ENCODE measurements at regions not wholly inside any gene's neighbourhood (a gene's known extent, or its start where the extent isn't known, plus 50 kb on each side); places are given as distances from the start of the nearest gene placed in this dataset.

- no peaks in the 10 kb centered on the region for H3K79me2 ChIP-seq (ENCODE audit: control insufficient read depth, low read length)
- TF ChIP-seq CTCF (IDR thresholded peaks at IDR 0.05; ENCODE audit: low read depth, low read length, poor library complexity, severe bottlenecking) (no peak), EZH2phosphoT487 (IDR thresholded peaks at IDR 0.05; ENCODE audit: borderline replicate concordance, low read length) (no peak)
- H3K27ac ChIP-seq (ENCODE audit: low read depth, low read length), result no peak overlapping the region
- no peak overlapping the region for H3K4me3 ChIP-seq (ENCODE audit: low read length)
- no peaks in the 10 kb centered on the region; the same call in 1 of the 2 replicates for H3K9me2 ChIP-seq (replicated peaks; ENCODE audit: control insufficient read depth, low read length)
- no peaks in the 10 kb centered on the region for H3K27me3 ChIP-seq (ENCODE audit: control insufficient read depth, low read length)
- H3K4me2 ChIP-seq (ENCODE audit: low read length), result no peak overlapping the region
- no peaks in the 10 kb centered on the region for H3K9me3 ChIP-seq (ENCODE audit: control insufficient read depth, insufficient read depth, low read length)
- H4K20me1 ChIP-seq (ENCODE audit: control insufficient read depth, insufficient read depth, low read depth, low read length), result no peaks in the 10 kb centered on the region
- H3K4me1 ChIP-seq (ENCODE audit: control insufficient read depth, low read length), result no peaks in the 10 kb centered on the region
- H3F3A ChIP-seq (ENCODE audit: control insufficient read depth, insufficient read depth), result no peaks in the 10 kb centered on the region
- no peaks in the 10 kb centered on the region for H3K36me3 ChIP-seq (ENCODE audit: control insufficient read depth, low read length)
These were observed 434.4 kb upstream of the PCDH9 start for GRCh38 chr13:67664502-67664901.

- Histone ChIP-seq H3K9me2 (replicated peaks; ENCODE audit: control insufficient read depth, low read length) (no peaks in the 10 kb centered on the region; the same call in 1 of the 2 replicates), H3K4me2 (ENCODE audit: low read length) (no peak overlapping the region), H3K36me3 (ENCODE audit: control insufficient read depth, low read length) (no peaks in the 10 kb centered on the region), H3K79me2 (ENCODE audit: control insufficient read depth, low read length) (no peaks in the 10 kb centered on the region), H3K4me1 (ENCODE audit: control insufficient read depth, low read length) (no peaks in the 10 kb centered on the region), H3F3A (ENCODE audit: control insufficient read depth, insufficient read depth) (no peaks in the 10 kb centered on the region), H3K27ac (ENCODE audit: low read depth, low read length) (no peak overlapping the region), H3K4me3 (ENCODE audit: low read length) (no peak overlapping the region), H3K9me3 (ENCODE audit: control insufficient read depth, insufficient read depth, low read length) (no peaks in the 10 kb centered on the region), H4K20me1 (ENCODE audit: control insufficient read depth, insufficient read depth, low read depth, low read length) (no peaks in the 10 kb centered on the region), H3K27me3 (ENCODE audit: control insufficient read depth, low read length) (no peaks in the 10 kb centered on the region)
- TF ChIP-seq EZH2phosphoT487 (IDR thresholded peaks at IDR 0.05; ENCODE audit: borderline replicate concordance, low read length), result no peak
- no peak for TF ChIP-seq CTCF (IDR thresholded peaks at IDR 0.05; ENCODE audit: low read depth, low read length, poor library complexity, severe bottlenecking)
These were observed 432.9 kb upstream of the PCDH9 start for GRCh38 chr13:67662997-67663396.

- H4K20me1 ChIP-seq (ENCODE audit: control insufficient read depth, insufficient read depth, low read depth, low read length), result no peaks in the 10 kb centered on the region
- H3K27ac ChIP-seq (ENCODE audit: low read depth, low read length), result no peak overlapping the region
- no peaks in the 10 kb centered on the region for H3K4me1 ChIP-seq (ENCODE audit: control insufficient read depth, low read length)
- H3K9me2 ChIP-seq (replicated peaks; ENCODE audit: control insufficient read depth, low read length), result no peaks in the 10 kb centered on the region
- TF ChIP-seq EZH2phosphoT487 (IDR thresholded peaks at IDR 0.05; ENCODE audit: borderline replicate concordance, low read length), result no peak
- no peak for TF ChIP-seq CTCF (IDR thresholded peaks at IDR 0.05; ENCODE audit: low read depth, low read length, poor library complexity, severe bottlenecking)
- no peaks in the 10 kb centered on the region for H3K27me3 ChIP-seq (ENCODE audit: control insufficient read depth, low read length)
- H3K4me2 ChIP-seq (ENCODE audit: low read length), result no peak overlapping the region
- no peaks in the 10 kb centered on the region for H3K36me3 ChIP-seq (ENCODE audit: control insufficient read depth, low read length)
- no peaks in the 10 kb centered on the region for H3F3A ChIP-seq (ENCODE audit: control insufficient read depth, insufficient read depth)
- no peak overlapping the region for H3K4me3 ChIP-seq (ENCODE audit: low read length)
- H3K9me3 ChIP-seq (ENCODE audit: control insufficient read depth, insufficient read depth, low read length), result no peaks in the 10 kb centered on the region
- H3K79me2 ChIP-seq (ENCODE audit: control insufficient read depth, low read length), result no peaks in the 10 kb centered on the region
These were observed 422.8 kb upstream of the PCDH9 start for GRCh38 chr13:67652887-67653286.

All from DOHH2 (cell line).